Neural crest cell (in vitro differentiated cells): ENCODE measurements at regions not wholly inside any gene's neighbourhood (a gene's known extent, or its start where the extent isn't known, plus 50 kb on each side); places are given as distances from the start of the nearest gene placed in this dataset.
A peak's percentile ranks its signal among the peaks of the same experiment; 100 is the strongest.

Experiments used
- DNase-seq: peaks from one replicate; pipeline ENCODE4 v3.0.0; 2021; ENCODE audit warnings: low read depth, mixed read lengths, low spot score
- H3K27ac Mint-ChIP-seq: one replicate; pipeline ENCODE4 v1.8.0; 2021; ENCODE audit warnings: mild to moderate bottlenecking, mixed read lengths; ENCODE audit not compliant: unreplicated experiment
- H3K27me3 Mint-ChIP-seq: 2 replicates; pipeline ENCODE4 v1.8.0; 2021; ENCODE audit warnings: low read depth, mild to moderate bottlenecking, mixed read lengths
- H3K36me3 Mint-ChIP-seq: 2 replicates; pipeline ENCODE4 v1.8.0; 2021; ENCODE audit warnings: low read depth, mild to moderate bottlenecking, mixed read lengths
- H3K4me1 Mint-ChIP-seq: 2 replicates; pipeline ENCODE4 v1.8.0; 2021; ENCODE audit warnings: mixed read lengths
- H3K4me3 Mint-ChIP-seq: one replicate; pipeline ENCODE4 v1.8.0; 2021; ENCODE audit warnings: mild to moderate bottlenecking, mixed read lengths
- H3K9me3 Mint-ChIP-seq: 2 replicates; pipeline ENCODE4 v1.8.0; 2021; ENCODE audit warnings: mixed read lengths
- CTCF ChIP-seq: fragments of 200-600 bp; sonication (generic); conservative IDR thresholded peaks from 2 replicates; pipeline ENCODE4 v1.5.0; 2021; ENCODE audit warnings: antibody characterized with exemption, mild to moderate bottlenecking

- H3K4me1 Mint-ChIP-seq = peaks cover 20% of the 10 kb centered on the region
- no peak overlapping the region for H3K4me3 Mint-ChIP-seq
- no peak overlapping the region for H3K27ac Mint-ChIP-seq
- H3K36me3 Mint-ChIP-seq = no peaks in the 10 kb centered on the region
- no peaks in the 10 kb centered on the region for H3K27me3 Mint-ChIP-seq
- TF ChIP-seq CTCF = no peak
- no peak for DNase-seq
- H3K9me3 Mint-ChIP-seq = no peaks in the 10 kb centered on the region
Measured at GRCh38 chr10:78770167-78771090, 298.3 kb upstream of the ZMIZ1 start.

GRCh38 chr10:78771260-78771659 lies 297.5 kb upstream of the ZMIZ1 start:
- no peak for DNase-seq
- no peak for TF ChIP-seq CTCF
- H3K27ac Mint-ChIP-seq = no peak overlapping the region
- H3K9me3 Mint-ChIP-seq = no peaks in the 10 kb centered on the region
- H3K4me1 Mint-ChIP-seq = peaks cover 29% of the 10 kb centered on the region
- H3K4me3 Mint-ChIP-seq = no peak overlapping the region
- H3K36me3 Mint-ChIP-seq = no peaks in the 10 kb centered on the region
- no peaks in the 10 kb centered on the region for H3K27me3 Mint-ChIP-seq

DNA sequence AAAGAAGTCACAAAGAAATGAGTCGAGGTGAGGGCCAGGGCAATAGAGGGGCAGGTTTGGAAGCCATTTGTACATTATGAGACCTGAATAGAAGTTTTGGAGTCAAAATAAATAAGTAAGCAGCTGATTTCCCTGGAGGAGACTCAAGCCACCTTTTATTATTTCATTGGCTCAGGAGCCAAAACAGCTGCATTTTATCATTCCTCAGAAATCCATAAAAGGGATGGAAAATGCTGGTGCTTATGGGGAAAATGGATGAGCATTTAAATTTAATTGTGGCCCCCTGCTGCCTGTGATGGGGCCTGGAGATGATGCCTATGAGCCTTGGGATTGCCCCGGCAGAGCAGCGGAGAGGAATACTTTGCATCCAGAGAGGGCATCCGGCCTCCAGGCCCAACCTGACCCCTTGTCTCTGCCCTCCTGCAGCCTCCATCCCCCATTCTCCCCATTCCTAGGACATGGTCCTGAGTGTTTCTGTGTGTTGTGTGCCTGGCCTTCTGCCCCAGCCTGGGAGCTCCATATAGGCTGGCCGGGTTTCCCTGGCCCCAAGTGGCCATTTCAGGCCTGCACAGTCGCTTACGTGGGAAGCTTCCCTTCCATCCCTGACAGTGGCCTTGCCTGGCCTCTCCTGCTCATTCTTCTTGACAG lies 296.8 kb upstream of the ZMIZ1 start:
- Mint-ChIP-seq H3K27me3 (no peaks in the 10 kb centered on the region), H3K27ac (no peak overlapping the region), H3K9me3 (no peaks in the 10 kb centered on the region), H3K36me3 (no peaks in the 10 kb centered on the region), H3K4me3 (no peak overlapping the region), H3K4me1 (peaks cover 33% of the 10 kb centered on the region)
- no peak for DNase-seq
- no peak for TF ChIP-seq CTCF

DNA sequence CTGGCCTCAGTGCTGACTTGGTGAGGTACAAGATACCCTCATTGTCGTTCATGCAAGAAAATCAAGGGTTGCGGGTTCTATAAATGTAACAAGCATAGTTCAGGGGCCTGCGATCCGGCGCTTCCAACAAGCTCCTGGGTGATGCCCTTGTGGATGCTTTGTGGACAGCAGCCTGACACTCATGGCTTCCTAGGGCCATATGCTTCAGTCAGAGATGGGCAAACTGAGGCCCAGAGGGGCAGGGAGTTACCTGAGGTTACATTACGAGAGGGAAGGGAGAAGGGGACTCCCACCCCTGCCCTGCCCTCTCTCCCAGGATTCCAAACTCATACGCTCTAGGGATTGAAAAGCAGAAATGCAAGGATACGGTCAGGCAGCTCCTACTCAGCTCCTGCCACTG lies 296.3 kb upstream of the ZMIZ1 start:
- TF ChIP-seq CTCF = no peak
- H3K27me3 Mint-ChIP-seq = no peaks in the 10 kb centered on the region
- peaks cover 38% of the 10 kb centered on the region for H3K4me1 Mint-ChIP-seq
- no peaks in the 10 kb centered on the region for H3K36me3 Mint-ChIP-seq
- peak overlapping the region; percentile 21 for H3K27ac Mint-ChIP-seq
- DNase-seq = no peak
- H3K4me3 Mint-ChIP-seq = no peak overlapping the region
- no peaks in the 10 kb centered on the region for H3K9me3 Mint-ChIP-seq

- TF ChIP-seq CTCF = no peak
- no peak overlapping the region for H3K27ac Mint-ChIP-seq
- no peak overlapping the region for H3K4me3 Mint-ChIP-seq
- peaks cover 44% of the 10 kb centered on the region for H3K4me1 Mint-ChIP-seq
- H3K9me3 Mint-ChIP-seq = no peaks in the 10 kb centered on the region
- no peak for DNase-seq
- no peaks in the 10 kb centered on the region for H3K36me3 Mint-ChIP-seq
- H3K27me3 Mint-ChIP-seq = no peaks in the 10 kb centered on the region
Measured at GRCh38 chr10:78772986-78773530, 295.7 kb upstream of the ZMIZ1 start.
